Dermis blood vessel endothelial cell (primary cell): ENCODE measurements at regions not wholly inside any gene's neighbourhood (a gene's known extent, or its start where the extent isn't known, plus 50 kb on each side); places are given as distances from the start of the nearest gene placed in this dataset.

Experiments used
- DNase-seq: peaks from one replicate; pipeline ENCODE4 v3.0.0; 2010

GRCh38 chr2:190785334-190785733 is 95.3 kb upstream of the GLS start:
- DNase-seq: no peak

GRCh38 chr2:190786404-190787166 is 94.0 kb upstream of the GLS start:
- DNase-seq: no peak

GRCh38 chr2:190787743-190788235 is 92.8 kb upstream of the GLS start:
- DNase-seq: no peak

- peak; percentile 72 for DNase-seq
These were observed 91.3 kb upstream of the GLS start for GRCh38 chr2:190789074-190790004.

- peak; percentile 94 for DNase-seq
These were observed 89.2 kb upstream of the GLS start for GRCh38 chr2:190791347-190791975.

- peak; percentile 58 for DNase-seq
These were observed 88.5 kb upstream of the GLS start for GRCh38 chr2:190791976-190792575.

- peak; percentile 32 for DNase-seq
These were observed 87.4 kb upstream of the GLS start for GRCh38 chr2:190792956-190793888.

- no peak for DNase-seq
These were observed 86.2 kb upstream of the GLS start for GRCh38 chr2:190794377-190794776.

GRCh38 chr2:190794790-190795189 is 85.8 kb upstream of the GLS start:
- no peak for DNase-seq

GRCh38 chr2:190795686-190796085 is 84.9 kb upstream of the GLS start:
- DNase-seq: no peak

- no peak for DNase-seq
These were observed 80.6 kb upstream of the GLS start for GRCh38 chr2:190799999-190800398.

- no peak for DNase-seq
These were observed 80.1 kb upstream of the GLS start for GRCh38 chr2:190800528-190800927.

GRCh38 chr2:190802129-190802528 is 78.5 kb upstream of the GLS start:
- DNase-seq: peak; percentile 38

GRCh38 chr2:190802626-190803209 is 77.9 kb upstream of the GLS start:
- DNase-seq: no peak

- peak; percentile 69 for DNase-seq
These were observed 76.3 kb upstream of the GLS start for GRCh38 chr2:190804182-190804795.

GRCh38 chr2:190805126-190805525 is 75.5 kb upstream of the GLS start:
- DNase-seq: no peak

GRCh38 chr2:190805843-190806242 is 74.8 kb upstream of the GLS start:
- no peak for DNase-seq

GRCh38 chr2:190807886-190808285 is 72.7 kb upstream of the GLS start:
- DNase-seq: no peak

GRCh38 chr2:190809139-190809764 is 71.4 kb upstream of the GLS start:
- DNase-seq: no peak

GRCh38 chr2:190809876-190810525 is 70.6 kb upstream of the GLS start:
- DNase-seq: no peak
